ENCODE measurements at regions not wholly inside any gene's neighbourhood (a gene's known extent, or its start where the extent isn't known, plus 50 kb on each side); places are given as distances from the start of the nearest gene placed in this dataset.

GRCh38 chr2:182611009-182611408, 105.0 kb upstream of the DNAJC10 start:
- H3K4me3 ChIP-seq (replicated peaks; ENCODE audit: low read depth, low read length) = no peak overlapping the region
- TF ChIP-seq CTCF (IDR thresholded peaks at IDR 0.05; ENCODE audit: low read length, missing control alignments) = no peak
- DNase-seq (ENCODE audit: low read depth) = no peak

GRCh38 chr2:182615036-182615435, 101.0 kb upstream of the DNAJC10 start:
- TF ChIP-seq CTCF (IDR thresholded peaks at IDR 0.05; ENCODE audit: low read length, missing control alignments) = no peak
- DNase-seq (ENCODE audit: low read depth) = no peak
- no peak overlapping the region for H3K4me3 ChIP-seq (replicated peaks; ENCODE audit: low read depth, low read length)

GRCh38 chr2:182616471-182617393, 99.3 kb upstream of the DNAJC10 start:
- peak; percentile 63 for DNase-seq (ENCODE audit: low read depth)
- no peak for TF ChIP-seq CTCF (IDR thresholded peaks at IDR 0.05; ENCODE audit: low read length, missing control alignments)
- H3K4me3 ChIP-seq (replicated peaks; ENCODE audit: low read depth, low read length) = no peak overlapping the region

- no peak for TF ChIP-seq CTCF (IDR thresholded peaks at IDR 0.05; ENCODE audit: low read length, missing control alignments)
- no peak overlapping the region for H3K4me3 ChIP-seq (replicated peaks; ENCODE audit: low read depth, low read length)
- DNase-seq (ENCODE audit: low read depth) = peak; percentile 67
Observed at GRCh38 chr2:182618672-182619079, 97.4 kb upstream of the DNAJC10 start.

- H3K4me3 ChIP-seq (replicated peaks; ENCODE audit: low read depth, low read length) = no peak overlapping the region
- DNase-seq (ENCODE audit: low read depth) = peak; percentile 8
- no peak for TF ChIP-seq CTCF (IDR thresholded peaks at IDR 0.05; ENCODE audit: low read length, missing control alignments)
Observed at GRCh38 chr2:182619276-182619675, 96.8 kb upstream of the DNAJC10 start.

- H3K4me3 ChIP-seq (replicated peaks; ENCODE audit: low read depth, low read length) = no peak overlapping the region
- TF ChIP-seq CTCF (IDR thresholded peaks at IDR 0.05; ENCODE audit: low read length, missing control alignments) = no peak
- no peak for DNase-seq (ENCODE audit: low read depth)
Observed at GRCh38 chr2:182621191-182621590, 94.9 kb upstream of the DNAJC10 start.

- no peak for DNase-seq (ENCODE audit: low read depth)
- no peak for TF ChIP-seq CTCF (IDR thresholded peaks at IDR 0.05; ENCODE audit: low read length, missing control alignments)
- H3K4me3 ChIP-seq (replicated peaks; ENCODE audit: low read depth, low read length) = no peak overlapping the region
Observed at GRCh38 chr2:182621810-182622209, 94.2 kb upstream of the DNAJC10 start.

All from fibroblast of pulmonary artery (primary cell).